ENCODE measurements at regions not wholly inside any gene's neighbourhood (a gene's known extent, or its start where the extent isn't known, plus 50 kb on each side); places are given as distances from the start of the nearest gene placed in this dataset.

DNA sequence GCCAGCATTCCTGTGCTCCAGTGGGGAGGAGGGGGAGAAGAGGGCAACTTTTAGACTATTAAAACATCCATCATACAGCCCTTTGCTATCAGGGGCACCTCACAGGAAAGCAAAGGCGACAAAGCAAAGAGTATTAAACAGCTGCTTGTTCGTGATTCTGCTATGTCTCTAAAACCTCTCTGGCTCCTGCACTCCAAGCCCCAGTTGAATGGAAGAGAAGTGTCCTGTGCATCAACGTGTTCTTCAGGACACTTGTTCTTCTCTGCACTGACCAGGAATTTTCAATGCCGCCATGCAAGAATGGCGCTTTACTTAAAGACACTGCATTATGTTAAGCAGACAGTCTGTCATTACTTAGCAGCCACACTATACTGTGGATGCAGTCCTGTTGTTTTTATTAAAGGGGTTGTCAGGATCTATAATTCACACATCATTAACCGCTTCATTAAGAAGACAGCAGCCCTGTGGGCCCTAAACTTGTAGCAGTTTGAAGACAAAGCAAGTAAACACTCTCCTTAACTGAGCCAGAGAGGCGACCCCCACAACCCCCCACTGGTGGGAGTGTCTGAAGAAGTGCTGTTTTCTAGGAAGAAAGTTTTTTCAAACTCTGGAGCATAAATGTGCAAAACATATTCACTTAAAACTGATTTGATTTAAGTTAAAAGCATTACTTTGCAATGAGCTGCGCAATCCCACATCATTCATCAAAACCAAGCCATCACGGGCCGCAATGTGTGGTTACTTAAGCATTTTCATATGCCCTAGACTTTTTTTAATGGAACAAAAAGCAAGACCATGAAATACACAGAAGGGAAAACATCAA is 164.5 kb downstream of the ZNF608 start:
- no peak for DNase-seq

DNA sequence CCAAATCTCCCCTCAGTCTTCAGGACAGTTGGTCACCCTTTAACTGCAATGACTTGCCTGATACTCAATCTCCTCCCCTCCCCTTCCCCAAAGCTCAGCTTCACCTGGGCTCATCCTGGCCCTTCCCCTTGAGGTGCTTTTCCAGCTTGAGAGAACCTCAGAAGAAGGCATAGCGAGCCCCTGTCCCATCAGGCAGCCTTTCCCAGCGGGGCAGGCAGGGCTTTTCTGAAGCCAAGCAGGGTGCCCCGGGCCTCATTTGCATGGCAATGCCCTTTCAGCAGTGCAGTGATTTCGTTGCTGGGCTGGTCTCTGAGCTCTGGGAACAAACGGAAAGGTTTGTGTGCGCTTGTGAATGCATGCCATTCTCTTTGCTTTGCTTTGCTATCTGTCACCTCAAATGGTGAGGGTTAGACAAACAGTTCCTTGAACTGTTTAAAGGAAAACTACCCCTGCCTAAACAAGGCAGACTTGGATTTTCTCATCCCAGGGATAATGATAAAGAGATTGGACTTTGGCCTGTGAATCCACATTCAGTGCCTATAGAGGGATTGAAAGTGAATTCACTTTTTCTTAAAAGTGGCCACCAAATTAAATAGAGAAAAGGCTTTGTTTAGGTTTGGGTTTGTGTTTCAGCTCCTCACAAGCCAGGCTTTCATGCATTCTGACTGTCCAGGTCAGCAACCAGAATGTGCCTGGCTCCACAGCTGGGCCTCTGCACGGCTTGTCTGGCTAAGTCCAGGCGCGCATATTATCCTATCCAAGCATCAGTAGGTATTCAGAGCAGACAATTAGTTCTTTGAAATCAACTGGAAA is 165.3 kb downstream of the ZNF608 start:
- no peak for DNase-seq

DNA sequence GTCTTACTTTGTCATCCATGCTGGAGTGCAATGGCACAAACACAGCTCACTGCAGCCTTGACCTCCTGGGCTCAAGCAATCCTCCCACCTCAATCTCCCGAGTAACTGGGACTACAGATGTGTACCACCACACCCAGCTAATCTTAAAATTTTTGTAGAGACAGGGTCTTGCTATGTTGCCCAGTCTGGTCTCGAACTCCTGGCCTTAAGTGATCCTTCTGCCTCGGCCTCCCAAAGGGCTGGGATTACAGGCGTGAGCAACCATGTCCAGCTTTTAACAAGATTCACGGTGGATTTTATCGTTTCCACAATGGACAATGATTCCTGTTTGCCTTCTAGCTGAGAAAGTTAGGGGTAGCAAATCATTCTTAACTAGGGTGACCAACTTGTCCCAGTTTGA is 165.9 kb downstream of the ZNF608 start:
- no peak for DNase-seq

DNA sequence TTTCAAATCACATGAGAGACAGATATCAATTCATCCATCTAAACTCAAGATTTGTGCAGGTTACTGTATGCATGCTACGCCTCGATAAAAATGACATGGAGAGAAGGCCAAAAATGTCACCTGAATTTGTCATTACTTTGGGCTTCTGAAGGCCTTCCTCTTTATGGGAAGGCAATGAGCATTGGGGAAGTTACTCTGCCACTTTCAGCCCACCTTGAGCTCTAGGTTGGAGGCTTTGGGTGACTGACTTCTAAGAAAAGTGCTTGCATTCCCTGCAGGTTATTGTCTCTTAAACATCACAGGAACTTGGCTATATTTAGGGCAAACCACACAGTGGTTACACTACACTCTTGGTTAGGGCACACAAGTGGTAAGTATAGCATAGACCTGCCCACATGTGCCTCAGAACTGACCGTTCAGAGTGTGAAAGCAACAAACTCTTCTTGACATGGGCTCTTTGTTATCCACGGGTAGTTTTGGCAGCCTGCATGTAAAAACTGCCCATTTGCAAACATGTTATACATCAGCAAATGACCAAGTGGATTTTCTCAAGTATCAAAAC is 169.5 kb downstream of the ZNF608 start:
- no peak for DNase-seq

DNA sequence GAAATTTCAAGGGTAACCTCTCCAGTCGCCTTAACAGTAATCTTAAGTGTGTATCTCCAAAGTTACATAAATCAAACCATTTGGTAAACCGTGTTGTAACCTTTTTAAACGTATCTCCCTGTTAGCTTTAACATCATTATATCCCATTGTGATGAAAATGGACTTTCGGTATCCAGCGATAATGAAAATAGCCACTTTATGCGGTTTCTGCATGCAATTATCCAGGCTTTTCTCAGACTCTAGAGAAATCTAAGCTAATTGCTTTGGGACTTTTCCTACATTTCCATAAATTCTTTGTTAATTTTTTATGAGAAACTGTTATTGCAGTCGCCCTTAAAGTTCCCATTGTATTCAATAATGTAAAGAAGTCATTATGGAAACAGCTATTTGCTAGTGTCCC is 170.7 kb downstream of the ZNF608 start:
- no peak for DNase-seq

DNA sequence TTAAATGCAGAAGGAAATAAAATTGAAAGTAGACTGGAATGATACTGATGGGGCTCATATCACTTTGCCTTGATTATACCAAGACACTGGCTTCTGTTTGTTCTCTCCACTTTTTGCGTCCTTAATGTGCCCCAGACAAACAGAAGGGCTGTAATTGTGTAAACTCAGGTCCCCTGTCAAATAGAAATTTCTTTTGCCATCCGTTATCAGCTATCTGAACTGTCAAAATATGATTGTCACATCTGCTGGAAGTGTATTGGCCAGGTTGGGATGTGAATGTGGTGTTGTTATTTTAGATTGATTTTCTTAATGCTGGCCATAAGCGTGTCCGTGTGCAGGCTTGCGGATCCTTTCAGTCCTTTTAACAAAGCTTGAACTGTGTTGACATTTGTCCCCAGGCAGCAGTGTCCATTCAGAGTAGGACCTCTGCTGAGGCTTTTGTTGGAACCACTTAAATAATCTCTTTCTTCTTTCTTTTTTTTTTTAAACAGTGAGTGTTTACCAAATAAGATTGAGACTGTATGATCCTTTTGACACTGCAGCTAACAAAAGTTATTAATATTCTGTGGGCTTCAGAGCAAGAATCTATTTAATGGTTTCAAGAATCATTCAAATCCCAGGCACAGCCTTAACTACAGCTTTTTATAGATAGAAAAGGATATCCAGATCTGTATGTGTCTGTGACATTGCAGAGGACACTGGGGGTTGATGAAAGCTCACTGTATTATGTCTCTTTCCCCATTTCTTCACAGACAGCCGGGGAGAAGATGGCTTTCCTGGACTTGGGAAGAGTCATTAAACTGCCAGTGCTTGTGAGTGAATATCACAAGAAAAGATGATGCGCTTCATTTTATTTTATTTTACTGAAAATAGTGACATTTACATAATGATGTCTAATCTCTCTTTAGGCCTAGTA is 171.7 kb downstream of the ZNF608 start:
- no peak for DNase-seq

DNA sequence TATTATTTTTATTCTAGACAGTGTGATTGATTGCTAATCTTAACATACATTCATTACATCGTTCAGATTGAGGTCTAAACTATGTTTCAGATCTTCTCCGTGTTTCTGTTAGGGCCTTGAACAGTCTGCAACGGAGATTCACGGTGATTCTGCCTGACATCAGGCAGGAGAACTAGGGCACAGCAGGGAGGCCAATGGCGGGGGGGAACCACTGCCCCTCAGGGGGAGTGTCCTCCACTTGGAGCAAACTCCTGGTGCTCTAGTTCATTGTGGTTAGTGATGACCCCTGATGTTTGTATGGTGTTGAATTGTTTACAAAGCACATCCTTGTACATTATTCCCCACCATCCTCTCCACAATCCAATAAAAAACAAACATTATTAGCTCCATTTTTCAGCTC is 173.5 kb downstream of the ZNF608 start:
- peak; percentile 6 for DNase-seq

DNA sequence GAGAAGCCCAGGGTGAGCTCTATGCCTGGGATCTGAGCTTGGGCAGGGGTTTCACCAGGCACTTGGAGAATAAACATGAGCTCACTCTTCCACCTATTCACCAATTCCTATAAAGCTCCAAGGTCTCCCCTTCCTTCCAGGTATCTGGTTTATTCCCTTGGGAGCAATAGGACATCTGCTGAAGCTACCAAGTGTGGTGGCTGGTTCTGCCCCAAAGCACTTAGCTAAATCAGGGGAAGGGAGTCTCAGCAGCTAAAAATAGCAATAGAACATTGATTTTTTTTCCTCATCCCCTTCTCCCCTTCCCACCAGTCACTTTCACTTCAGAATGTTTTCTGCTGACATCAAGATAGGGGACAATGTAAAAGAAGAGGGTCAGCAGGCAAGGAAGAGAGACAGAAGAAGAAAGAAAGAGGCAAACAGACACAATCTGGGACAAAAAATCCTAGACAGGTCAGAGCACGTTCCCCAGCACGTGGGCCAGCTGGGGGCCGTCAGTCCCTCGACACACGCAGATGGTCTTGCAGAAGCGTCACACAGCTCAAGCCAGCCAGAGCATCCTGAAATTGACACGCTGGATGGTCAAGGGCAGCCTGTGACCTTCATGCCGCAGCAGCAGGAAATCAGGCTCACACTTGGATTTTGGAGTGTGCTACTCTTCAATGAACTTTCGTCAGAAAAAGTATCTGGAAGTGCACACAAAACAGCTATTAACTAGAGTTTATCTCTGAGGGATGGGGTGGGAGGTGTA is 176.0 kb downstream of the ZNF608 start:
- DNase-seq, result no peak

DNA sequence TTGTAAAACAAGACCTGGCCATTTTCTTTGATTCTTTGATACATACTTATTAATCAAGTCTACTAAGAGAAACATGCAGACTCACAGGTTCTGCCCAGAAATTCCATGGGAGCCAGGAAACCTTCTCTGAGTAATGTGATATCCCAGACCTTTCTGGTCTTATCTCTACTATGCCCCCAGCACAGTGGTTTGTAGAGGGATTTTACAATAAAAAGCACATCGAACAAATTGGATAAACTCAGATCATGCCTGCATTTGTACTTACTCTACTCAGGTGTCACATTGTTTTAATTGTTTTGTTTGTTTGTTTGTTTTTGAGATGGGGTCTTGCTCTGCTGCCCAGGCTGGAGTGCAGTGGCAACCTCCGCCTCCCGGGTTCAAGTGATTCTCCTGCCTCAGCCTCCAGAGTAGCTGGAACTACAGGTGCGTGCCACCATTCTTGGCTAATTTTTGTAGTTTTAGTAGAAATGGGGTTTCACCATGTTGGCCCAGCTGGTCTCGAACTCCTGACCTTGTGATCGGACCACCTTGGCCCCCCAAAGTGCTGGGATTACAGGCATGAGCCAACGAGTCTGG is 179.5 kb downstream of the ZNF608 start:
- DNase-seq, result no peak

DNA sequence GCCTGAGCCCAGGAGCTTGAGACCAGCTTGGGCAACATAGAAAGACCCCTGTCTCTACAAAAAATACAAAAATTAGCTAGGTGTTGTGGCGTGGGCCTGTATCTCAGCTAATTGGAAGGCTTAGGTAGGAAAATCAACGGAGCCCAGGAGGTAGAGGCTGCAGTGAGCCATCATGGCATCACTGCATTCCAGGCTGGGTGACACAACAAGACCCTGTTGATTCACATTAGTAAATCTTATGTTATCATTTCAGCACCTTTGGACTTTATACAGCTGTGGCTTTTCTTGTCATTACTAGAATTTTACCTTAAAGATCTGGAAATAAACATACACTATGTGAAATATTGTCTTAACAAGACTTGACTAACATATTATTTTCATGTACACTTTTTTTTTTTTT is 185.0 kb downstream of the ZNF608 start:
- DNase-seq, result no peak

DNA sequence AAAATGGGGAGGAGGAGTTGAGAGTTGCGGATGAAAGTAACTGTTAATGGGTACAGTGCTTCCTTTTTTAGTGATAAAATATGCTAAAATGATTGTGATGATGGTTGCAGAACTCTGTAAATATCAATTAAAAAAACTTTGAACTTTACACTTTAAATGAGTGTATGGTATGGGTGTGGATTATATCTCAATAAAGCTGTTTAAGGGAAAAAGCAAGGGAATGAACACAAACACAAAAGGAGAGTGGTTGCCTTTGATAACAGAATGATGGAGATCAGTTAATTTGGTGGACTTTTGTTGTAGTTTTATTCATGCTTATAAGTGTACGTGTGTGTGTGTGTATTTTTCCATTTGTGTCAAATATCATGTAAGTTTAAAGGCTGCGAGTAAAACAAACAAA is 186.1 kb downstream of the ZNF608 start:
- no peak for DNase-seq

DNA sequence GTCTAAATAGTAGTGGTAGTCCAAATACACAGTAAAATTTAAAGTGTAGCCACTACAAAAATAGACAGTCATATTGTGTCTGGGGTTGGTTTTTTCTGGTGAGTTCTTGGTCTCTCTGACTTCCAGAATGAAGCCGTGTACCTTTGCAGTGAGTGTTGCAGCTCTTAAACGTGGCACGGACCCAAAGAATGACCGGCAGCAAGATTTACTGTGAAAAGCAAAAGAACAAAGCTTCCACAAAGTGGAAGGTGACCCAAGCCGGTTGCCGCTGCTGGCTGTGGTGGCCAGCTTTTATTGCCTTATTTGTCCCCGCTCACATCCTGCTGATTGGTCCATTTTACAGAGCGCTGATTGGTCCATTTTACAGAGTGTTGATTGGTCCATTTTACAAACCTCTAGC is 188.7 kb downstream of the ZNF608 start:
- DNase-seq, result no peak

DNA sequence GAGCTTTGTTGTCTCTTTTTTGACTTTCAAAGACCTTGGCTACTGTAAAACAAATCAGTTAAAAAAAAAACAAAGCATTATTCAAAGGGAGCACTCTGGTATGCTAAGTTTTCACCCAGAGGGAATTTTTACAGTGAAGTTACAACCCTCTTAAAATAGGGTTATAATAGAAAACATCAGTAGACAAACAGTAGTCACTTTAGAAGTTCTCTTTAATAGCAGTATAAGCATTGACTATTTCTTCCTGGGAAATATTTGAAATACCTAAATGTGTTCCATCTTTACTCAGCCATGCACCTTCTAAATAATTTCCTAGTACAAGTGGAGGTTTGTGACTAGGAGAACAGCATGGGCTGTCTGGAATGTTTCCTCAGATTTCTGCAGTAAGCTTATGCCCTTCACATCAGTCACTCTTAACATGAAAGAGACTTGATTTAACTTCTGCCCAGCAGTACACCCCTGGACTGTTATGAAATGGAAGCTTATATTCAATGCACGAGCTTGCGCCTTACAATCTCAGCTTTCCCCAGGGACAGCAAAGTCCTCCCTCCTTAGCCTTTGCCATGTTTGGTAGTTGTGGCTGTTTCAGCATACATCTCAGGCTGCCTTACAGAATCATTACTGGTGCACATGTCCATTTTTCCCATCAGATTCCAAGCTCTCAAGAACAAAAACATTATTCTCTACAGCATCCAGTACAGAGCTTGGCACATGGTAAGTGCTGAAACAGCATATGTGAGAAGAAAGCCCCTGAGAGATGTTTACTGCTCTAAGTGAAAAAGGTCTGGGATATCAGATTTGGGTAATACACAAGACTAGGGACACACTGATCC is 191.5 kb downstream of the ZNF608 start:
- no peak for DNase-seq

DNA sequence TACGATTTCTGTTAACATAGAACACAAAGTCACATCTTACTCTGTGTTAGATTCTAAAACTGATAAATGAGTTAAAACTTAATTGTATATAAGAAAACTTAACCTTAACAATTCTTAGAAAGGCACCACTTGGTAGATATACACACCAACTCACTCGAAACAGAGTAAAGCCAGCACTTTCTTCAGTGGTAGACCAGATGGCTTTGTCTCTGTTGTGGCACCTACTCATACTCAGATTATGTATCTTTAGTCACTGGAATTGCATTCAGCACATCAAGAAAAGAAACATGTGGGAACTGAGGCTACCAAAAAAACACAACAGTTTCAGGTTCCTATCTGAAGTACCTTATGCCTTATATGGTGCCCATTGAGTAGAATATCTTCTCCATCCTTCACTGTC is 192.5 kb downstream of the ZNF608 start:
- no peak for DNase-seq

DNA sequence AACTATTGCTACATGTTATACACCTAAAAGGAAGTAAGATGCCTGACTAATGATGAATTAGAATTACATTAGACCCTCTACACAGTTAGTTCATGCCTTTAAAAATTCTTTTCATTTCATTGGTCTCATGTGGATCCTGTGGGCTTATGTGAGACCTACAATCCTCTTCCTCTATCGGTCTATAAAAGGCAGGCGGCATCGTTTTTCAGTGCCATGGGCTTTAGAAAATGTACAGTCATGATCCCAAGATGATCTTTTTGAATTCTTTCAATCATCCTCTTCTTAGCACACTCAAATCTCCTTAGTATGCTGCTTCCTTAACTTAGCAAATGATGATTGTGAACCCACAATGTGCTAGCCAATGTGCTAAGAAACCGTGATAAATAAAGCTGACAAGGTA is 193.9 kb downstream of the ZNF608 start:
- DNase-seq, result no peak

DNA sequence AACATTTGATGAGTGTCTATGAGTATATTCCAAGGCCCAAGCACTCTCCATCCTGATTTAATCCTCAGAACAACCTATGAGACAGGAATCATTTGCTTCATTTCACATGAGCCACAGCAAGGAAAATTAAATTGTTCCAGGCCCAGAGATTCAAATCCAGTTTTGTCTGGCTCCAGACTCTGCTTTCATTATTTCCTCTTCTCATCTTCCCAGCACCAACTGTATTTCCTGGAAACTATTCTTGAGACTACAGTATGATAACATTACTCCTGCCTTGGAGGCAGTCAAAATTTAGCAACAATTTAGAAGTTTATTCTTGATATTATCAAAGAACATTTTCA is 194.5 kb downstream of the ZNF608 start:
- DNase-seq, result no peak

DNA sequence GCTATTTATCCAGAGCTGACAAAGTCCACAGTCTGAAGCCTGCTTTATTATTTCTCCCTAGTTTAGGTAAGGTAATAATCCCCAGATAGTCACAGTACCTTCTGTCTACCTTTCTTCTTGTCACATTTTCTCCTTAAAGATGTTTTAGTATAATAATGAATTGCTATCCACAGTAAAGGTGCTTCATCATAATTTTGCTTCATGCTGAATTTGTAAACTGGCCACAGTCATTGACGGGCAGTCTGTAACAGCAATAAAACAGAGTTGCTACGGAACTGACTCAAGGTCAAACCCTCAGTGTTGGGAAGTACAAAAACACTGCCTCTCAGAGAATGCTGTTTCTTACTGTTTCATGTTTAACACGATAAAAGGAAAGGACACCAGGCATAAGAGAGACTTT is 195.7 kb downstream of the ZNF608 start:
- DNase-seq, result no peak

DNA sequence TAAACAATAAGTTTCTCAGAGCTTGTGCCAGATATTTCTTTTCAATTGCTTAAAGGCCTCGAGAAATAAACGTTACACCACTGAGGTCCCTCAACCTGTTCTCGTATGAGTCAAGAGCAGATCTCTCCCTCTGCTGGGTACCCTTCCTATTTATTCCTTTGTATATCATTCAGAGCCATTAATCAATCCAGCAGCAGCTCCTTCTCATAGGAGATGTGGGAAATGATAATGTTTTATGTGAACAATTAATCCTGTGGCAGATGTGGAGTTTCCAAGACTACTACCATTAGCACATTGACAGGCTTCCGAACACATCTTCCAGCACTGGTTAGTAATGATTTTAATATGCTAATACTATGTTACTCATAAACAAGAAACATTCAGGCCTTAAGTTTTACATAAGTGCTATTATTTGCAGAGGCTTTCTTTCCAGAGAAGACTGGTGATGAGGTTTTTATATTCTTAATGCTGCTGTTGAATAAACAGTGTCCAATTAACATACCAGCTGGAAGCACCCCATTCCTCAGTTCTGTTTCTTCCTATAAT is 196.5 kb downstream of the ZNF608 start:
- DNase-seq, result no peak

DNA sequence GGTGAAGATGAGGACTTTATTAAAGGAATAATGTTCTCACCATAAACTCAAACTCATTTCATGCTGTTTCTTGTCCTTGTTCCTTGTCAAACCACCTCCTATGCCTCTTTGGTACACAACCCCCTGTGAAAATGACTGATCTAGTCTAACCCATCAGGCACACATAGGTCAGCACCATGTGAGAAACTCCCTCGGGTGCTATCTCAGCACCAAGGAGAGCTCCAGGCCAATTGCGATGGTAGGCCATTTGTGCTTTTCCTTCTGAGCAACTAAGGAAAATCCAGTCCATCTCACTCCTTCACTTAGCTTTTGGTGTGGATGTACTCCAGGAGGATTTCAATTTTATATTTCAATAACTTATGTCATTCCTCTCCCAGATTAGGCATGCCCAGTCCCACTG is 199.8 kb downstream of the ZNF608 start:
- DNase-seq, result no peak

DNA sequence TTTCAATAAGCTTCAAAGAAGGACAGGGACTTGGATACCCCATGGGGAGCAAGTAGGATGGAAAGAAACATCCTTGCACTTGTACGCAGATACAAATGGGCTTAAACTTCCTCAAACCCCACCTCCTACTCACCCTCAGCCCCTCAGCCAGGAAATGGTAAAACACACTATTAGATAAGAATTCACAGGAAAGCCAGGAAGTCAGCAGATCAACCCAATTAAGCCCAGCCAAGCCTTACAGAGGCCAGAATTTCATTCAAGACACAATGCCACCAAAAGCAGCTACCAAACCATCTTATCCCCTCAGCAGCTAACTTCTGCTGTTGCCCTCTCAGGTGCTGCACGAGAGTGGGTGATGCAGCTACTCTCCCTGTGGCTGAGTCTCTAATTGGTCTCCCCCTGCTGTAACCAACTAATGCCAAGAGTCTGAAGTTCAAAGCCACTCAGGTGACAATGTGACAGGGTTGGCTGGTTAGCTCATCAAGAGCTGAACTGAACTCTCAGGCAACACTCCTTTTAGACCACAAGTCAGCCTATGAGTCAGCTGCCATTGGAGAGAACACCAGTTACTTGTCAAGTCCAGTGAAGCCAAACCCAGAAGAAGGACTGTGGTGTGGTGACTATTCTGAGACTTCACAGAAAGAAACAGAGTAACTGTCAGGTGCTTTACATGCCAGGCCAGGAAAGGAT is 201.9 kb downstream of the ZNF608 start:
- no peak for DNase-seq
